ENCODE measurements at regions not wholly inside any gene's neighbourhood (a gene's known extent, or its start where the extent isn't known, plus 50 kb on each side); places are given as distances from the start of the nearest gene placed in this dataset.

GRCh38 chr14:42045383-42045782 lies 438.7 kb downstream of the LRFN5 start:
- ATAC-seq: no peak

GRCh38 chr14:42028607-42029006 lies 421.9 kb downstream of the LRFN5 start:
- TF ChIP-seq ISL1 (CRISPR knock-in tag; IDR thresholded peaks at IDR 0.05) (no peak), SNAI2 (CRISPR knock-in tag; IDR thresholded peaks at IDR 0.05) (no peak), CSDC2 (CRISPR knock-in tag; IDR thresholded peaks at IDR 0.05) (no peak), ZNF565 (CRISPR knock-in tag; conservative IDR thresholded peaks at IDR 0.05; ENCODE audit: low read depth) (no peak), GLIS3 (CRISPR knock-in tag; IDR thresholded peaks at IDR 0.05) (no peak)
- no peak for ATAC-seq

More at GRCh38 chr14:42045383-42045782, 438.7 kb downstream of the LRFN5 start:
- TF ChIP-seq GLIS3 (CRISPR knock-in tag; IDR thresholded peaks at IDR 0.05): no peak
- TF ChIP-seq CSRNP3 (CRISPR knock-in tag; IDR thresholded peaks at IDR 0.05): no peak
- no peak for TF ChIP-seq ZNF565 (CRISPR knock-in tag; conservative IDR thresholded peaks at IDR 0.05; ENCODE audit: low read depth)
- TF ChIP-seq CREB5 (CRISPR knock-in tag; IDR thresholded peaks at IDR 0.05; ENCODE audit: low read depth): no peak
- no peak for TF ChIP-seq PPARA (CRISPR knock-in tag; IDR thresholded peaks at IDR 0.05; ENCODE audit: borderline replicate concordance)
- TF ChIP-seq ZC3H10 (CRISPR knock-in tag; IDR thresholded peaks at IDR 0.05): no peak
- no peak for TF ChIP-seq TCF4 (CRISPR knock-in tag; IDR thresholded peaks at IDR 0.05; ENCODE audit: borderline replicate concordance)
- TF ChIP-seq ISL1 (CRISPR knock-in tag; IDR thresholded peaks at IDR 0.05): no peak

- no peak for ATAC-seq
- TF ChIP-seq ZNF565 (CRISPR knock-in tag; conservative IDR thresholded peaks at IDR 0.05; ENCODE audit: low read depth): no peak
- TF ChIP-seq ZNF8 (CRISPR knock-in tag; IDR thresholded peaks at IDR 0.05): no peak
- TF ChIP-seq ZFP3 (CRISPR knock-in tag; IDR thresholded peaks at IDR 0.05): no peak
- TF ChIP-seq TSHZ2 (CRISPR knock-in tag; IDR thresholded peaks at IDR 0.05): no peak
- TF ChIP-seq ZNF70 (CRISPR knock-in tag; IDR thresholded peaks at IDR 0.05): no peak
- no peak for TF ChIP-seq TCF4 (CRISPR knock-in tag; IDR thresholded peaks at IDR 0.05; ENCODE audit: borderline replicate concordance)
- TF ChIP-seq ZC3H10 (CRISPR knock-in tag; IDR thresholded peaks at IDR 0.05): no peak
- no peak for TF ChIP-seq ISL1 (CRISPR knock-in tag; IDR thresholded peaks at IDR 0.05)
- TF ChIP-seq ARNTL (CRISPR knock-in tag; IDR thresholded peaks at IDR 0.05; ENCODE audit: borderline replicate concordance, low read depth): no peak
- no peak for TF ChIP-seq RARB (CRISPR knock-in tag; IDR thresholded peaks at IDR 0.05)
- no peak for TF ChIP-seq ZFP30 (CRISPR knock-in tag; IDR thresholded peaks at IDR 0.05)
- TF ChIP-seq CREB5 (CRISPR knock-in tag; IDR thresholded peaks at IDR 0.05; ENCODE audit: low read depth): no peak
- TF ChIP-seq SNAI2 (CRISPR knock-in tag; IDR thresholded peaks at IDR 0.05): no peak
- TF ChIP-seq BACH2 (CRISPR knock-in tag; IDR thresholded peaks at IDR 0.05; ENCODE audit: borderline replicate concordance): no peak
- TF ChIP-seq PPARA (CRISPR knock-in tag; IDR thresholded peaks at IDR 0.05; ENCODE audit: borderline replicate concordance): no peak
- no peak for TF ChIP-seq OSR1 (CRISPR knock-in tag; IDR thresholded peaks at IDR 0.05)
- TF ChIP-seq CSRNP3 (CRISPR knock-in tag; IDR thresholded peaks at IDR 0.05): no peak
- TF ChIP-seq, protein P1, sequence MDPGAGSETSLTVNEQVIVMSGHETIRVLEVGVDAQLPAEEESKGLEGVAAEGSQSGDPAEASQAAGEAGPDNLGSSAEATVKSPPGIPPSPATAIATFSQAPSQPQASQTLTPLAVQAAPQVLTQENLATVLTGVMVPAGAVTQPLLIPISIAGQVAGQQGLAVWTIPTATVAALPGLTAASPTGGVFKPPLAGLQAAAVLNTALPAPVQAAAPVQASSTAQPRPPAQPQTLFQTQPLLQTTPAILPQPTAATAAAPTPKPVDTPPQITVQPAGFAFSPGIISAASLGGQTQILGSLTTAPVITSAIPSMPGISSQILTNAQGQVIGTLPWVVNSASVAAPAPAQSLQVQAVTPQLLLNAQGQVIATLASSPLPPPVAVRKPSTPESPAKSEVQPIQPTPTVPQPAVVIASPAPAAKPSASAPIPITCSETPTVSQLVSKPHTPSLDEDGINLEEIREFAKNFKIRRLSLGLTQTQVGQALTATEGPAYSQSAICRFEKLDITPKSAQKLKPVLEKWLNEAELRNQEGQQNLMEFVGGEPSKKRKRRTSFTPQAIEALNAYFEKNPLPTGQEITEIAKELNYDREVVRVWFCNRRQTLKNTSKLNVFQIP (CRISPR knock-in tag; IDR thresholded peaks at IDR 0.05; ENCODE audit: borderline replicate concordance, low read depth): no peak
- TF ChIP-seq TOX (CRISPR knock-in tag; IDR thresholded peaks at IDR 0.05; ENCODE audit: borderline replicate concordance): no peak
- TF ChIP-seq CSDC2 (CRISPR knock-in tag; IDR thresholded peaks at IDR 0.05): no peak
These were observed 420.6 kb downstream of the LRFN5 start for GRCh38 chr14:42027271-42027670.
